HG03521 (cell line): ENCODE measurements at regions not wholly inside any gene's neighbourhood (a gene's known extent, or its start where the extent isn't known, plus 50 kb on each side); places are given as distances from the start of the nearest gene placed in this dataset.

ENCODE experiments used
- ATAC-seq: cut with Tn5 transposase; IDR thresholded peaks from one replicate; pipeline ENCODE4 v1.9.1; 2021; ENCODE audit warnings: mild to moderate bottlenecking, moderate library complexity; ENCODE audit not compliant: unreplicated experiment

- no peak for ATAC-seq
These were observed 50.3 kb upstream of the TCF12 start for GRCh38 chr15:56868170-56868569.

GRCh38 chr15:56866803-56867202 is 51.6 kb upstream of the TCF12 start:
- no peak for ATAC-seq

GRCh38 chr15:56857828-56858227 is 60.6 kb upstream of the TCF12 start:
- no peak for ATAC-seq

- ATAC-seq: no peak
These were observed 61.5 kb upstream of the TCF12 start for GRCh38 chr15:56856934-56857333.

- no peak for ATAC-seq
These were observed 73.6 kb upstream of the TCF12 start for GRCh38 chr15:56844892-56845291.

- no peak for ATAC-seq
These were observed 74.0 kb upstream of the TCF12 start for GRCh38 chr15:56844471-56844870.

GRCh38 chr15:56839641-56840040 is 78.8 kb upstream of the TCF12 start:
- no peak for ATAC-seq

GRCh38 chr15:56839099-56839498 is 79.3 kb upstream of the TCF12 start:
- no peak for ATAC-seq

GRCh38 chr15:56838085-56838484 is 80.4 kb upstream of the TCF12 start:
- ATAC-seq: no peak

GRCh38 chr15:56837273-56837672 is 81.2 kb upstream of the TCF12 start:
- ATAC-seq: no peak

- no peak for ATAC-seq
These were observed 82.7 kb upstream of the TCF12 start for GRCh38 chr15:56835718-56836171.

- no peak for ATAC-seq
These were observed 86.3 kb upstream of the TCF12 start for GRCh38 chr15:56832125-56832524.

GRCh38 chr15:56831467-56832005 is 86.9 kb upstream of the TCF12 start:
- ATAC-seq: no peak

GRCh38 chr15:56824175-56824574 is 90.9 kb upstream of the ZNF280D start:
- ATAC-seq: no peak

GRCh38 chr15:56821721-56822425 is 88.6 kb upstream of the ZNF280D start:
- peak; percentile 70 for ATAC-seq

GRCh38 chr15:56820333-56820732 is 87.0 kb upstream of the ZNF280D start:
- ATAC-seq: no peak

GRCh38 chr15:56817321-56818080 is 84.2 kb upstream of the ZNF280D start:
- ATAC-seq: no peak

- ATAC-seq: no peak
These were observed 83.5 kb upstream of the ZNF280D start for GRCh38 chr15:56816781-56817180.

- ATAC-seq: no peak
These were observed 81.9 kb upstream of the ZNF280D start for GRCh38 chr15:56815247-56815646.

GRCh38 chr15:56814429-56814828 is 81.1 kb upstream of the ZNF280D start:
- no peak for ATAC-seq

GRCh38 chr15:56813995-56814394 is 80.7 kb upstream of the ZNF280D start:
- ATAC-seq: no peak

- ATAC-seq: no peak
These were observed 79.7 kb upstream of the ZNF280D start for GRCh38 chr15:56812961-56813360.
